SU-DHL-6 (cell line): ENCODE measurements at regions not wholly inside any gene's neighbourhood (a gene's known extent, or its start where the extent isn't known, plus 50 kb on each side); places are given as distances from the start of the nearest gene placed in this dataset.

Experiments
- H2AFZ ChIP-seq: fragments of 200-600 bp; sonication (generic); 2 replicates; pipeline ENCODE4 v1.6.1; 2014; ENCODE audit warnings: low read depth, mild to moderate bottlenecking, moderate library complexity, mixed read lengths, antibody characterized with exemption, low read length; ENCODE audit not compliant: severe bottlenecking
- H3F3A ChIP-seq: fragments of 200-600 bp; shearing (Covaris generic); 2 replicates; pipeline ENCODE4 v1.6.0; 2016; ENCODE audit warnings: antibody characterized with exemption, mild to moderate bottlenecking; ENCODE audit not compliant: insufficient read depth
- H3K27ac ChIP-seq: fragments of 200-600 bp; sonication (generic); 2 replicates; pipeline ENCODE4 v1.5.1; 2016; ENCODE audit warnings: low read depth, mild to moderate bottlenecking, low read length, moderate library complexity, mixed read lengths
- H3K27me3 ChIP-seq: fragments of 200-600 bp; sonication (generic), shearing (Covaris generic); 2 replicates; pipeline ENCODE4 v1.6.0; 2014; ENCODE audit warnings: mild to moderate bottlenecking, low read length
- H3K36me3 ChIP-seq: fragments of 200-600 bp; sonication (generic); 2 replicates; pipeline ENCODE4 v1.6.1; 2014; ENCODE audit warnings: mild to moderate bottlenecking, low read length, mixed read lengths
- H3K4me2 ChIP-seq: fragments of 300-600, 200-600 bp; shearing (Covaris generic), sonication (generic); 2 replicates; pipeline ENCODE4 v1.6.0; 2014; ENCODE audit warnings: low read length, low read depth, mild to moderate bottlenecking; ENCODE audit not compliant: poor library complexity, severe bottlenecking
- H3K4me3 ChIP-seq: fragments of 200-600 bp; sonication (generic); 2 replicates; pipeline ENCODE4 v1.5.1; 2014; ENCODE audit warnings: antibody characterized with exemption, low read length, mild to moderate bottlenecking, mixed read lengths; ENCODE audit not compliant: insufficient read depth, poor library complexity, severe bottlenecking
- H3K79me2 ChIP-seq: fragments of 200-600 bp; sonication (generic); 2 replicates; pipeline ENCODE4 v1.6.1; 2014; ENCODE audit warnings: mild to moderate bottlenecking, low read length, moderate library complexity; ENCODE audit not compliant: insufficient read depth
- H3K9ac ChIP-seq: fragments of 200-600 bp; sonication (generic); 2 replicates; pipeline ENCODE4 v1.7.0; 2014; ENCODE audit warnings: mild to moderate bottlenecking, low read length
- H3K9me2 ChIP-seq: fragments of 200-600 bp; sonication (generic); replicated peaks from 2 replicates; pipeline ENCODE4 v1.6.1; 2014; ENCODE audit warnings: low read length; ENCODE audit not compliant: insufficient read depth
- H3K9me3 ChIP-seq: fragments of 200-600 bp; sonication (generic); 2 replicates; pipeline ENCODE4 v1.6.1; 2014; ENCODE audit warnings: low read length, mixed read lengths; ENCODE audit not compliant: insufficient read depth
- H4K20me1 ChIP-seq: fragments of 200-600 bp; sonication (generic); 2 replicates; pipeline ENCODE4 v1.6.1; 2014; ENCODE audit warnings: low read depth, mild to moderate bottlenecking, antibody characterized with exemption, low read length, moderate library complexity, mixed read lengths
- EZH2phosphoT487 ChIP-seq: fragments of 200-600 bp; sonication (generic), shearing (Covaris generic); conservative IDR thresholded peaks from 2 replicates; pipeline ENCODE4 v1.6.1; 2018; ENCODE audit warnings: mild to moderate bottlenecking, antibody characterized with exemption, low read length, moderate library complexity, mixed read lengths
- TF ChIP-seq, protein P1 (sequence below): fragments of 200-600 bp; sonication (generic); IDR thresholded peaks from one replicate; pipeline ENCODE4 v1.5.1; 2017; ENCODE audit warnings: antibody characterized with exemption, mild to moderate bottlenecking, low read length, moderate library complexity; ENCODE audit not compliant: insufficient read depth, poor library complexity, severe bottlenecking

- no peaks in the 10 kb centered on the region for H3F3A ChIP-seq
- TF ChIP-seq, protein P1, sequence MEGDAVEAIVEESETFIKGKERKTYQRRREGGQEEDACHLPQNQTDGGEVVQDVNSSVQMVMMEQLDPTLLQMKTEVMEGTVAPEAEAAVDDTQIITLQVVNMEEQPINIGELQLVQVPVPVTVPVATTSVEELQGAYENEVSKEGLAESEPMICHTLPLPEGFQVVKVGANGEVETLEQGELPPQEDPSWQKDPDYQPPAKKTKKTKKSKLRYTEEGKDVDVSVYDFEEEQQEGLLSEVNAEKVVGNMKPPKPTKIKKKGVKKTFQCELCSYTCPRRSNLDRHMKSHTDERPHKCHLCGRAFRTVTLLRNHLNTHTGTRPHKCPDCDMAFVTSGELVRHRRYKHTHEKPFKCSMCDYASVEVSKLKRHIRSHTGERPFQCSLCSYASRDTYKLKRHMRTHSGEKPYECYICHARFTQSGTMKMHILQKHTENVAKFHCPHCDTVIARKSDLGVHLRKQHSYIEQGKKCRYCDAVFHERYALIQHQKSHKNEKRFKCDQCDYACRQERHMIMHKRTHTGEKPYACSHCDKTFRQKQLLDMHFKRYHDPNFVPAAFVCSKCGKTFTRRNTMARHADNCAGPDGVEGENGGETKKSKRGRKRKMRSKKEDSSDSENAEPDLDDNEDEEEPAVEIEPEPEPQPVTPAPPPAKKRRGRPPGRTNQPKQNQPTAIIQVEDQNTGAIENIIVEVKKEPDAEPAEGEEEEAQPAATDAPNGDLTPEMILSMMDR, result no peak
- no peak for TF ChIP-seq EZH2phosphoT487
- no peaks in the 10 kb centered on the region for H4K20me1 ChIP-seq
- H3K9me2 ChIP-seq, result no peaks in the 10 kb centered on the region
- H3K9me3 ChIP-seq, result no peaks in the 10 kb centered on the region
- H3K27ac ChIP-seq, result no peak overlapping the region
- H3K9ac ChIP-seq, result no peak overlapping the region
- H2AFZ ChIP-seq, result no peak overlapping the region
- no peak overlapping the region for H3K4me2 ChIP-seq
- H3K79me2 ChIP-seq, result no peaks in the 10 kb centered on the region
- no peaks in the 10 kb centered on the region for H3K36me3 ChIP-seq
- 0 out of 2 replicates have a peak, but pooled peaks cover under 1% of the 10 kb centered on the region for H3K27me3 ChIP-seq
- H3K4me3 ChIP-seq, result no peak overlapping the region
Observed at GRCh38 chr2:103664690-103665089, 902.9 kb downstream of the TMEM182 start.

- Histone ChIP-seq H4K20me1 (no peaks in the 10 kb centered on the region), H2AFZ (no peak overlapping the region), H3K9me2 (no peaks in the 10 kb centered on the region), H3K36me3 (no peaks in the 10 kb centered on the region), H3K27ac (no peak overlapping the region), H3K9ac (no peak overlapping the region), H3K27me3 (0 out of 2 replicates have a peak, but pooled peaks cover 3% of the 10 kb centered on the region), H3K4me2 (no peak overlapping the region), H3K9me3 (no peaks in the 10 kb centered on the region), H3F3A (no peaks in the 10 kb centered on the region), H3K79me2 (no peaks in the 10 kb centered on the region), H3K4me3 (no peak overlapping the region)
- TF ChIP-seq, protein P1, result no peak
- TF ChIP-seq EZH2phosphoT487, result no peak
Observed at GRCh38 chr2:103667335-103667884, 905.6 kb downstream of the TMEM182 start.

GRCh38 chr2:103669531-103669930 is 907.7 kb downstream of the TMEM182 start:
- Histone ChIP-seq H3K9me3 (no peaks in the 10 kb centered on the region), H4K20me1 (no peaks in the 10 kb centered on the region), H3K4me2 (no peak overlapping the region), H3K27ac (no peak overlapping the region), H3K27me3 (0 out of 2 replicates have a peak, but pooled peaks cover 3% of the 10 kb centered on the region), H3K36me3 (no peaks in the 10 kb centered on the region), H3K79me2 (no peaks in the 10 kb centered on the region), H3K4me3 (no peak overlapping the region), H3K9me2 (no peaks in the 10 kb centered on the region), H3F3A (no peaks in the 10 kb centered on the region), H3K9ac (no peak overlapping the region), H2AFZ (no peak overlapping the region)
- TF ChIP-seq, protein P1, result no peak
- no peak for TF ChIP-seq EZH2phosphoT487
